ENCODE measurements at regions not wholly inside any gene's neighbourhood (a gene's known extent, or its start where the extent isn't known, plus 50 kb on each side); places are given as distances from the start of the nearest gene placed in this dataset.
"Not testable (repeated sequence)": the region's sequence is repeated elsewhere in the genome, so short reads cannot be mapped to it uniquely, and the experiment has no call there.

DNA sequence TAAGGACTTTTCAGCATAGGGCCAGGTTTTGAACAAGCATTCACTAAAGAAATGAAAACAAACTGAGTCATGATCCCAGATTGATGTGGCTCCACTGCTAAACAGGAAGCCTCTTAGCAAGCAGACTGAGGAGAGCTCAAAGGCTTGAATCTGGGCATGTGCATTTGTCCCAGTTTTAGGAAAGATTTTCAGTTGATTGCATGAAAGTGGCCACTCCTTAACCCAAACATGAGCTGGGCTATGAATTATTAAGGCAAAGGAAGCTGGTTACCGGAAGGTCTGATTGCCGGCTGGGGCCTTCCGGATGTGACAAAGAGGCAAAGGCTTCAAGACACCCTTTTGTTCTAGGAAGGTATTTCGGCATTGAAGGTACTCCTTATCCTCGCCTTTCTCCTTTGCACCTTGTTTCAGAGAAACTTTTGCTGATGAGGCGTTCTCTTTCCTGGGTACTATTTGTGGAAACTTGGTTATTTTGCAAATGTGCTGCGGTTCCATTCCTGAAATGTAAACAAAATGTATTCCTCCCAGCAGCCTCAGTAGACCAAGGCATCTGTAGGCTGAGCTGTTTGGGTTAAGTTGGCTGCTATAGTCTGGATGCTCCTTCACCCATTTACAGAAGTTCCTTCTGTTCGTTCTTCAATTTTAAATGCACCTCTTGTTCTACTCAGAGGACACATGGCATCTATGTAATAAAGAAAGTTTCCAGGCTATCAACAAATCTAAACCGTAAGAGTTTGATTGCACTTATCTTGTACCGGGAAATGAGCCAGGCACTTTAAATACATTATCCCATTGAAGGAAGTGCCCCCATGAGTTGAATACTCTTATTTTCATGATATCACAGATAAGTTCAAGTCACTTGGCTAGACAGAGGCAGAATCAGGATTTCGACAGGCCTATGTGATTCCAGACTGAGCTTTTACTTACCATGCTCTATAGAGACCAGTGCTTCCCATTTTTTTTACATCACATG lies 115.6 kb upstream of the METAP2 start:
- ATAC-seq (ENCODE audit: low read depth) (no peak), DNase-seq (ENCODE audit: low spot score in 2 of 2) (no peak)
- H3K27ac Mint-ChIP-seq: no peak overlapping the region
- H3K9me3 Mint-ChIP-seq: no peaks in the 10 kb centered on the region
- H3K4me1 Mint-ChIP-seq: peaks cover 7% of the 10 kb centered on the region
- H3K36me3 Mint-ChIP-seq: no peaks in the 10 kb centered on the region
- peaks cover 2% of the 10 kb centered on the region for H3K27me3 Mint-ChIP-seq
- H3K4me3 Mint-ChIP-seq: no peak overlapping the region

DNA sequence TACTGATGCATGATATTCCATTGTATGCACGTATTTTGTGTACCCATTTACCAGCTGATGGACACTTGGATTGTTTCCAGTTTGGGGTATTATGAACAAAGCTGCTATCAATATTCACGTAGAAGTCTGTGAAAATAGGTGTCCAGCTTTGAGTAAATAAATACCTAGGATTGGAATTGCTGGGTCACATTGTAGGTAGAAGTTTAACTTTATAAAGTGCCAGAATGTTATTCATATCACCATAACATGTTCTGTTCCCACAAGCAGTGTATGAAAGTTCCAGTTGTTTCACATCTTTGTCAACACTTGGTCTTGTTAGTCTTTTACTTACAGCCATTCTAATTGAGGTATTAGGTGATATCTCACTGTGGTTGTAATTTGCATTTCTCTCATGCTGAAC lies 108.0 kb upstream of the METAP2 start:
- Mint-ChIP-seq H3K4me3 (no peak overlapping the region), H3K27ac (no peak overlapping the region)
- no peak for DNase-seq (ENCODE audit: low spot score in 2 of 2)

DNA sequence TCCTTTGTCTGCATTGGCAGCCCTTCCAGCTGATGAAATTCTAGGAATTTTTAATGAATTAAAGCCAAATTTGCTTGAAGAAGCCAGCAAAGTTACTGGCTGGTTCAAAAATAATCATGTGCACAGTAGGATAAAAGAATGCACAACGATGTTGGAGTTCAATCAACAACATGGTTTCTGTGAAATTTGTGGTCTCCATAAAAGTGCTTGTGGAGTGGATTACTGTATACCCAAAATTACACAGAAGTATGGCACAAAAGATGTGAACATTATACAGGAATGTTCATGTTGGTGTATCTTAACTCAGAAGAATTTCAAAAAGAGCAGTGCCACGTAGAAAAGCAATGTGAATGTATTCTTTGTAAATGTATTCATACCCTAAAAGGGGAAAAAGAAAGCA lies 105.0 kb upstream of the METAP2 start:
- H3K4me1 Mint-ChIP-seq: peaks cover 2% of the 10 kb centered on the region
- H3K27ac Mint-ChIP-seq: no peak overlapping the region
- peaks cover 5% of the 10 kb centered on the region for H3K27me3 Mint-ChIP-seq
- ATAC-seq (ENCODE audit: low read depth) (no peak), DNase-seq (ENCODE audit: low spot score in 2 of 2) (no peak)
- no peaks in the 10 kb centered on the region for H3K9me3 Mint-ChIP-seq
- H3K4me3 Mint-ChIP-seq: no peak overlapping the region
- H3K36me3 Mint-ChIP-seq: no peaks in the 10 kb centered on the region

More for the DNA sequence above, 108.0 kb upstream of the METAP2 start:
- no peak for ATAC-seq (ENCODE audit: low read depth)
- H3K9me3 Mint-ChIP-seq: no peaks in the 10 kb centered on the region
- H3K27me3 Mint-ChIP-seq: peaks cover 5% of the 10 kb centered on the region
- H3K36me3 Mint-ChIP-seq: no peaks in the 10 kb centered on the region
- H3K4me1 Mint-ChIP-seq: peaks cover 4% of the 10 kb centered on the region

DNA sequence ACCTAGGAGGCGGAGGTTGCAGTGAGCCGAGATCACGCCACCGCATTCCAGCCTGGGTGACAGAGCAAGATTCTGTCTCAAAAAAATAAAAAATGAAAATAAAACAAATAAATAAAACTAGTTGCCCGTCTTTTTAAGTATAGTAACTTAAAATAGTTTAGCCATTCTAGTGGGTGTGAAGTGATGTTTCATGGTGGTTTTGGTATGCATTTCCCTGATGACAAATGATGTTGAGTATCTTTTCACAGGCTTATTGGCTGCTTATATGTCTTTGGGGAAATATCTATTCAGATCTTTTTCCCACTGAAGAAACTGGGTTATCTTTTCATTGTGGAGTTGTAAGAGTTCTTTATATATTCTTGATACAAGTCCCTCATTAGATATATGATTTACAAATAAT lies 102.4 kb upstream of the METAP2 start:
- Mint-ChIP-seq H3K4me1 (peaks cover 2% of the 10 kb centered on the region), H3K36me3 (no peaks in the 10 kb centered on the region), H3K27ac (no peak overlapping the region), H3K4me3 (no peak overlapping the region), H3K27me3 (peaks cover 3% of the 10 kb centered on the region), H3K9me3 (no peaks in the 10 kb centered on the region)
- DNase-seq (ENCODE audit: low spot score in 2 of 2) (no peak), ATAC-seq (ENCODE audit: low read depth) (no peak)

DNA sequence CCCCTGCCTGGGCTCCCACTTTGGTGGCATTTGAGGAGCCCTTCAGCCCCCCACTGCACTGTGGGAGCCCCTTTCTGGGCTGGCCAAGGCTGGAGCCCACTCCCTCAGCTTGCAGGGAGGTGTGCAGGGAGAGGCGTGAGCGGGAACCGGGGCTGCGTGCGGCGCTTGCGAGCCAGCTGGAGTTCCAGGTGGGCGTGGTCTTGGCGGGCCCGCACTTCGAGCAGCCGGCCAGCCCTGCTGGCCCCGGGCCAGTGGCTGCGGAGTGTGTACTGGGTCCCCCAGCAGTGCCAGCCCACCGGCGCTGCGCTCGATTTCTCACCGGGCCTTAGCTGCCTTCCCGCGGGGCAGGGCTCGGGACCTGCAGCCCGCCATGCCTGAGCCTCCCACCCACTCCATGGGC lies 94.5 kb upstream of the METAP2 start:
- not testable (repeated sequence) for ATAC-seq (ENCODE audit: low read depth); H3K27me3 Mint-ChIP-seq; H3K4me3 Mint-ChIP-seq; H3K27ac Mint-ChIP-seq; H3K9me3 Mint-ChIP-seq; H3K36me3 Mint-ChIP-seq; DNase-seq (ENCODE audit: low spot score in 2 of 2); H3K4me1 Mint-ChIP-seq

DNA sequence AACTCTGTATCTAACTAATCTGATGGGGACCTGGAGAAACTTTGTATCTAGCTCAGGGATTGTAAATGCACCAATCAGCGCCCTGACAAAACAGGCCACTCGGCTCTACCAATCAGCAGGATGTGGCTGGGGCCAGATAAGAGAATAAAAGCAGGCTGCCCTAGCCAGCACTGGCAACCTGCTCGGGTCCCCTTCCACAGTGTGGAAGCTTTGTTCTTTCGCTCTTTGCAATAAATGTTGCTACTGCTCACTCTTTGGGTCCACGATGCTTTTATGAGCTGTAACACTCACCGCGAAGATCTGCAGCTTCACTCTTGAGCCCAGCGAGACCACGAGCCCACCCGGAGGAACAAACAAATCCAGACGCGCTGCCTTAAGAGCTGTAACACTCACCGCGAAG lies 93.6 kb upstream of the METAP2 start:
- DNase-seq (ENCODE audit: low spot score in 2 of 2); H3K9me3 Mint-ChIP-seq; H3K36me3 Mint-ChIP-seq; H3K27ac Mint-ChIP-seq; H3K27me3 Mint-ChIP-seq; ATAC-seq (ENCODE audit: low read depth); H3K4me3 Mint-ChIP-seq; H3K4me1 Mint-ChIP-seq: not testable (repeated sequence)

DNA sequence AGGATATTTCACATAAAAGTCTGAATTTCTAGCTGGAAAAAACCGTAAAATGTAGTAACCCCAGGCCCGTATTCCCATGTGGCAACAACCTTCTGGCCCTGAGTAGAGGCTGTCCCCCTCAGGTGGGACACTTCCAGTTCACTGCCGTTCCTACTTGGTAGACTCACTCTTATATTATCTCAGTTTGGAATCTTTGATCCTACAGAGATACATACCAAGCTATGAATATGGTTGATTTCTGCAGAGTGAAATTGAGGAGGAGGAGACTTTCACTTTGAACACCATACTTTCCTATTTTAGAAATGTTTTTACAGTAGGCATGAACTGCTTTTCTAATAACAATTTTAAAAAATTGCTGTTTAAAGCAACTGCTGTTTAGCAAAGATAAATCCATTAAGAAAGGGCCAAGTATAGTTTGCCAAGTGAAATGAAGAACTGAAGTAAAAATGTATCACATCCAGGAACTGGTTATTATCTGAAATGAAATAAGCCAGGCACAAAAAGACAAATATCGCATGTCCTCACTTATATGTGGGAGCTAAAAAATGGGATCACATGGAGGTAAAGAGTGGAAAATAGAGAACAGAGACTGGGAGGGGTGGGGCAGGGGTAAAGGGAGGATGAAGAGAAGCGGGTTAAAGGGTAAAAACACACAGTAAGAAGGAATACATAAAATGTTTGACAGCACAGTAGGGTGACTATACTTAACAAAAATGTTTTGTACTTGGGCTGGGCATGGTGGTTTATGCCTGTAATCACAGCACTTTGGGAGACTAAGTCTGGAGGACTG lies 92.8 kb upstream of the METAP2 start:
- ATAC-seq (ENCODE audit: low read depth): no peak
- Mint-ChIP-seq H3K9me3 (no peaks in the 10 kb centered on the region), H3K4me1 (peaks cover 2% of the 10 kb centered on the region), H3K36me3 (no peaks in the 10 kb centered on the region), H3K27me3 (no peaks in the 10 kb centered on the region), H3K27ac (no peak overlapping the region), H3K4me3 (no peak overlapping the region)
- no peak for DNase-seq (ENCODE audit: low spot score in 2 of 2)

DNA sequence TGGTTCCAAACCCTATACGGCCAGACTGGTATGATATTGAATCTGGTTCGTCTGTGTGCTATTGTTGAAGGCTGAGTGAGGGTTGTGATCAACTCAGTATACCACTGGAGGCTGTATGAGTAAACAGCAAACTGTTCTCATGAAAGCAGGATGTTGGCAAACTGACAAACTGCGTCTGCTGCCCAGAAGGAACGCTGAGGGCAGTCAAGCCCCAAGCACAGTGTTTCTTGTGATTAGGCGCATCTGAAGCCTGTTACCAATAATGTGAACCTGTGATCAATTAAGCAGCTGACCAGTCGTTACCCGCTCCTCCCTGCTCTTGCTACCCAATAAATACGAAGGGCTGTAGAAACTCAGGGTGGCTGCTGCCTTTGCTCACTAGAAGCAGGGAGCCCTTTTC lies 90.0 kb upstream of the METAP2 start:
- not testable (repeated sequence) for H3K27ac Mint-ChIP-seq; H3K9me3 Mint-ChIP-seq; H3K27me3 Mint-ChIP-seq; ATAC-seq (ENCODE audit: low read depth); H3K4me3 Mint-ChIP-seq; DNase-seq (ENCODE audit: low spot score in 2 of 2); H3K36me3 Mint-ChIP-seq
- H3K4me1 Mint-ChIP-seq: peaks cover 10% of the 10 kb centered on the region

DNA sequence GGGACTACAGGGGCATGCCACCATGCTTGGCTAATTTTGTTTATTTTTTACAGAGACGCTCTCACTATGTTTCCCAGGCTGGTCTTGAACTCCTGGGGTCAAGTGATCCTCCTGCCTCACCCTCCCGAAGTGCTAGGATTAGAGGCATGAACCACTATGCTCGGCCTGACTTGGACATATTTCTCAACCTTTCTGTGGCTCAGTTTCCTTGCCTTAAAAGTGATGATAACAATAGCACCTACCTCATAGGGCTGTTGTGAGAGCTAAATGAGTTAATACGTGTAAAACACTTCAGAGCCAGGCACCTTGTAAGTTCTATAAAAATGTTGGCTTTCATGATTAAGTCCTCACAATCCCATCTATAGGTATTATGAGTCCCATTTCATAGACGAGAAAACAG lies 89.2 kb upstream of the METAP2 start:
- no peak overlapping the region for H3K27ac Mint-ChIP-seq
- peaks cover 12% of the 10 kb centered on the region for H3K4me1 Mint-ChIP-seq
- H3K27me3 Mint-ChIP-seq: no peaks in the 10 kb centered on the region
- no peak overlapping the region for H3K4me3 Mint-ChIP-seq
- DNase-seq (ENCODE audit: low spot score in 2 of 2) (no peak), ATAC-seq (ENCODE audit: low read depth) (no peak)
- no peaks in the 10 kb centered on the region for H3K36me3 Mint-ChIP-seq
- no peaks in the 10 kb centered on the region for H3K9me3 Mint-ChIP-seq

DNA sequence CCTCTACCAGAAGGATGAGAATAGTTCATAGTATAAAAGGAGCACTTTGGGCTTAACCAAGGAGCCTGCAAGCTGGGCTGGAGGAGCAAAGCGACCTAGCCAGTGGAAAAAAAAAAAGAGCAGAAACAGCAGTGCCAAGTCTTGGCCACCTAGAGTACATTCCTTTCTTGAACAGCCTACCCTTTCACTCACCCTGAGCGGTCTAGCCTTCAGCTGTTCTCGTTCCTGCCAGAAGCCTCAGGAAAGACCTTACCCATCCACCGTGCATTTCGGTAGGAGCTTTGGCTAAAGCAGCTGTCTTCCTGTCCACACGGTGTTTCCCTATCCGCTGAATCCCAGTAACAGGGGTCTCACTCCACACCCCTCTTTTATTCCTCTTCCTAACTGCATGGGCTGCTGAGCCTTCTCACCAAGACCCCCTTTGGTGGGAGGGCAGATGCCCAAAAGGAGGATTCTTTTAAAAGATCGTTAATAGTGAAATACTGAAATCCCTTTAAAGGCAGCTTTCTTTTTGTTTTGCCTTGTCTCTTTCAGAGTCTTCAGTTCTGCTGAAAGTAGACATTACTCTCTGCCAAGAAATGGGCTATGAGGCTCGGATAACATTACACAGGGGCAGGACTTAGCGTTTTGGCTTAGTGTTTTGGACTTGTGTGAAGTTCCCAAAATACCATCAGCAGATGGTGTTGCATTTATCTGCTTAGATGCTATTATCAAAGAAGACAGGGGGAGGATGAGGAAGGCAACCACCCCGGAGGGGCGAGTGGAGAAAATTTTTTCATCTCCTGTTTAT lies 88.5 kb upstream of the METAP2 start:
- ATAC-seq (ENCODE audit: low read depth) (no peak), DNase-seq (ENCODE audit: low spot score in 2 of 2) (no peak)
- Mint-ChIP-seq H3K4me1 (peaks cover 18% of the 10 kb centered on the region), H3K27ac (no peak overlapping the region), H3K9me3 (no peaks in the 10 kb centered on the region), H3K4me3 (no peak overlapping the region), H3K27me3 (no peaks in the 10 kb centered on the region), H3K36me3 (no peaks in the 10 kb centered on the region)

DNA sequence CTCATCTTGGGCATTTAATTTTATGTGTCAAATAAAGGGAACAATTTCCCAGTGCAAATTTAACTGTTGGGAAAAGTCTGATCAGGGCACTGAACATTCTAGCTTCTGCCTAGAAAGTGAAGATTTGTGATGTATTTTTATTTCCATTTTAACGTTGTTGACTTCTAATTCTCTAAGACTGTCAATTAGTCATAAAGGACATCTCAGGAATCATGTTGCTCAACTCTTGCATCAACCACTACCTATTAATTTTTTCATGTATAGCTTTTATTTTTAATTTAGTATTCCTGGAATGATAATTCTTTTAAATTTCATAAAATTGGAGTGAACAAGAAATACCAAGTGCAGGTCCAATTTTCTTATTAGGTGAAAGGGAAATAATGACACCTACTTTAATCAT lies 87.9 kb upstream of the METAP2 start:
- Mint-ChIP-seq H3K4me1 (peaks cover 23% of the 10 kb centered on the region), H3K27ac (no peak overlapping the region), H3K4me3 (no peak overlapping the region), H3K36me3 (no peaks in the 10 kb centered on the region), H3K27me3 (no peaks in the 10 kb centered on the region), H3K9me3 (no peaks in the 10 kb centered on the region)
- DNase-seq (ENCODE audit: low spot score in 2 of 2): no peak
- no peak for ATAC-seq (ENCODE audit: low read depth)

DNA sequence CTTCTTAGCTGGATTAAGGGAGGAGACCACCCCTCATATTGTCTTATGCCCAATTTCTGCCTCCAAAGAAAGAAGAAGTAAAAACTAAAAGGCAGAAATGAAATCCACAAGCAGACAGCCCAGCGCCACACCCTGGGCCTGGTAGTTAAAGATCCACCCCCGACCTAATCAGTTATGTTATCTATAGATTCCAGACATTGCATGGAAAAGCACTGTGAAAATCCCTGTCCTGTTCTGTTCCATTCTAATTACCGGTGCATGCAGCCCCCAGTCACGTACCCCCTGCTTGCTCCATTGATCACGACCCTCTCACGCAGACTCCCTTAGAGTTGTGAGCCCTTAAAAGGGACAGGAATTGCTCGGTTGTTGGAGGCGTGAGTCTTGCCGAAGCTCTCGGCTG lies 85.7 kb upstream of the METAP2 start:
- not testable (repeated sequence) for H3K9me3 Mint-ChIP-seq; DNase-seq (ENCODE audit: low spot score in 2 of 2); H3K4me3 Mint-ChIP-seq; H3K27me3 Mint-ChIP-seq; H3K36me3 Mint-ChIP-seq; H3K27ac Mint-ChIP-seq; ATAC-seq (ENCODE audit: low read depth)
- H3K4me1 Mint-ChIP-seq: peaks cover 22% of the 10 kb centered on the region

DNA sequence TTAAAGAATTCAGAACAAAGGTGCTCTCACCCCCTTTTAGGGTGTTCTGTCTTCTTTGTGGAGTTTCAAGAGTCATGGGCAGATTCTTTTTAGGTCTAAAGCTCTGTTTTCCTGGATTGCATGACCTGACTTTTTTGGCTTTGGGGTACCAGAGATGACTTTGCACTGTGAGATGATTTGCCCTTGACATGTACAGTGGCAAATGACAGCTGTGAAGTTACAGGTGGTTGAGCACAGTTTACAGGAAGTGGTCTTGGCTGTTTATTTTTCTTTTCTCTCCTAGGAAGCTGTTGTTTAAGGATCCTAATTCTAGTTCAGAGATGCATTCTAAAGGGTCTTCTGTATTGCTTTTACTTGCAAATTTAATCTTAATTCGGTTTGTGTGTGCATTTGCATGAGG lies 83.8 kb upstream of the METAP2 start:
- no peak overlapping the region for H3K27ac Mint-ChIP-seq

DNA sequence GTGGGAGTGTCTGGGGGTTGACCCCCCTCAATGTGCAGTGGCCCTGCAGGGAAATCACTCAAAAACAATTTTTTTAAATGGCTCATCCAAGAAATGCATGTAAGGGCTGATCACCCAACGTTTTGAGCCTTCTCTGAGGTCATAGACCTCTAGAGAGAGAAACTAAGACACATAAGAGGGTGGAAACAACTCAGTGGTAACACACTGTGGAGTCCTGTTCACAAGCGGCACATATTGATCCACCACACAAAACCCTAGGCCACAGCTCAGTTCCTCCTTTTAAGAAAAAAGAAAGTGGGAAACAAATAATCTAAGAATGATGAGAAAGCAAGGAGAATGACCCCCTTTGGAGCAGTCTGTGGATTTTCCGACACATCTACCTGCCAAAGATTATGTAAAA lies 83.0 kb upstream of the METAP2 start:
- ATAC-seq (ENCODE audit: low read depth) (peak; percentile 47), DNase-seq (ENCODE audit: low spot score in 2 of 2) (no peak)
- Mint-ChIP-seq H3K4me1 (peaks cover 22% of the 10 kb centered on the region), H3K27ac (no peak overlapping the region), H3K4me3 (peak overlapping the region; percentile 67), H3K27me3 (peaks cover 2% of the 10 kb centered on the region), H3K36me3 (no peaks in the 10 kb centered on the region), H3K9me3 (peaks cover 2% of the 10 kb centered on the region)

More for the DNA sequence above, 83.8 kb upstream of the METAP2 start:
- Mint-ChIP-seq H3K36me3 (no peaks in the 10 kb centered on the region), H3K4me3 (peak overlapping the region; percentile 67), H3K27me3 (peaks cover 2% of the 10 kb centered on the region), H3K4me1 (peaks cover 22% of the 10 kb centered on the region), H3K9me3 (peaks cover 2% of the 10 kb centered on the region)
- ATAC-seq (ENCODE audit: low read depth) (peak; percentile 61), DNase-seq (ENCODE audit: low spot score in 2 of 2) (no peak)
